ENCODE measurements at regions not wholly inside any gene's neighbourhood (a gene's known extent, or its start where the extent isn't known, plus 50 kb on each side); places are given as distances from the start of the nearest gene placed in this dataset.

GRCh38 chr1:29505532-29506220 lies 269.4 kb downstream of the PTPRU start:
- ChIA-PET POLR2A (no interaction called here), CTCF (interaction anchor here (0.6 kb wide), 1 partner anchor 1405 kb away, joined by 3 read pairs; no protein-coding TSS in a partner anchor), RAD21 (ENCODE audit: low non-redundant PET in 1 of 2, low total read pairs in 2 of 2, uncharacterized antibody in 2 of 2, unreplicated experiment in 2 of 2) (no interaction called here)
- Histone ChIP-seq H3K27ac (ENCODE audit: low read depth, low read length) (no peak overlapping the region), H3K4me3 (replicated peaks in 1 of 2; ENCODE audit: low read depth in 1 of 2, low read length in 2 of 2) (no peak overlapping the region), H3K9me3 (ENCODE audit: control insufficient read depth in 1 of 2, insufficient read depth in 1 of 2, low read depth in 1 of 2, low read length in 2 of 2) (no peaks in the 10 kb centered on the region), H3K9me2 (ENCODE audit: insufficient read depth) (no peaks in the 10 kb centered on the region), H3K27me3 (ENCODE audit: insufficient read depth, low read length) (peaks cover 29% of the 10 kb centered on the region), H3K9ac (ENCODE audit: low read length) (no peak overlapping the region), H2AFZ (ENCODE audit: low read depth, low read length, poor library complexity, severe bottlenecking) (no peak overlapping the region), H4K20me1 (ENCODE audit: insufficient read depth) (no peaks in the 10 kb centered on the region), H3K4me2 (ENCODE audit: low read length) (no peak overlapping the region), H3K4me1 (ENCODE audit: control insufficient read depth in 1 of 2, insufficient read depth in 2 of 2, low read length in 2 of 2) (no peaks in the 10 kb centered on the region), H3K79me2 (ENCODE audit: insufficient read depth, low read length) (no peaks in the 10 kb centered on the region), H3K36me3 (ENCODE audit: control insufficient read depth in 1 of 2, insufficient read depth in 2 of 2, low read length in 2 of 2) (no peaks in the 10 kb centered on the region)
- no peak for DNase-seq (ENCODE audit: low read depth, low spot score)
- no peak for TF ChIP-seq SP1 (IDR thresholded peaks at IDR 0.05; ENCODE audit: low read depth)
- TF ChIP-seq EZH2phosphoT487 (IDR thresholded peaks at IDR 0.05; ENCODE audit: borderline replicate concordance): no peak
- no peak for TF ChIP-seq CEBPB (IDR thresholded peaks at IDR 0.05; ENCODE audit: low read depth)
- TF ChIP-seq ZBTB33 (IDR thresholded peaks at IDR 0.05; ENCODE audit: extremely low read depth, insufficient replicate concordance, low read length): no peak
- TF ChIP-seq ELF1 (IDR thresholded peaks at IDR 0.05; ENCODE audit: borderline replicate concordance, low read depth): no peak
- no peak for TF ChIP-seq POLR2A (IDR thresholded peaks at IDR 0.05; ENCODE audit: borderline replicate concordance, extremely low read depth, insufficient read depth, insufficient read length)
- TF ChIP-seq SIN3A (IDR thresholded peaks at IDR 0.05; ENCODE audit: low read depth): no peak
- TF ChIP-seq REST (IDR thresholded peaks at IDR 0.05; ENCODE audit: low read depth): no peak
- no peak for TF ChIP-seq POLR2AphosphoS5 (IDR thresholded peaks at IDR 0.05; ENCODE audit: low read depth, low read length)
- no peak for TF ChIP-seq CBX3 (IDR thresholded peaks at IDR 0.05; ENCODE audit: low read depth)
- TF ChIP-seq JUND (IDR thresholded peaks at IDR 0.05): no peak
- no peak for TF ChIP-seq ATF3 (IDR thresholded peaks at IDR 0.05)
- TF ChIP-seq RAD21 (IDR thresholded peaks at IDR 0.05; ENCODE audit: low read depth): no peak
- no peak for TF ChIP-seq EZH2 (IDR thresholded peaks at IDR 0.05)
- no peak for TF ChIP-seq ZNF274 (IDR thresholded peaks at IDR 0.05; ENCODE audit: low read depth, low read length)
- no peak for TF ChIP-seq EGR1 (IDR thresholded peaks at IDR 0.05; ENCODE audit: low read depth)
- no peak for TF ChIP-seq SRF (IDR thresholded peaks at IDR 0.05; ENCODE audit: low read depth)
- no peak for TF ChIP-seq FOSL1 (IDR thresholded peaks at IDR 0.05; ENCODE audit: low read depth)
- no peak for TF ChIP-seq TCF7L2 (IDR thresholded peaks at IDR 0.05; ENCODE audit: borderline replicate concordance, extremely low read depth, insufficient read depth, insufficient read length)
- no TSS peak for BruUV-seq (replicated peaks)
- ATAC-seq: no peak
- intact Hi-C loops (cut with micrococcal nuclease): no loop called here

Measured in HCT116 (cell line).